ENCODE measurements at regions not wholly inside any gene's neighbourhood (a gene's known extent, or its start where the extent isn't known, plus 50 kb on each side); places are given as distances from the start of the nearest gene placed in this dataset.

DNA sequence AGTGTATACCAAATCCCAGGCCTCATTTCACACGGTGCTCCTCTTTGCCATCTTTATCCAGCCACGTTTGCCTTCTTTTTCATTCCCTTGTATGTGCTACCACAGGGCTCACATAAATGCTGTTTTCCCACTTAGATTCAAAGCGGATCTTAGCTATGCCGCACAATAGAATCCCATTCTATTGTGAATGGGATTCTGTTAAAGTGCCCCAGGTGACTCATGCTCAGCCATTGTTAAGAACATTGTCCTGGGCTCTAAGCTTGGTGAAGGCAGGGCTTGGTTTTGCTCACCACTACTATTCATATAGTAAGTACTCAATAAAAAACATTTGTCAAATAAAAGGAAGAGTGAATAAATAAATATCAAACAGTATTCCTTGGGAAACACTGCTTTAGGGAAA lies 72.3 kb upstream of the PHYHIPL start:
- TF ChIP-seq RFX5 (IDR thresholded peaks at IDR 0.05): no peak
- no peak for TF ChIP-seq CTCF (IDR thresholded peaks at IDR 0.05)
- TF ChIP-seq, protein P1, sequence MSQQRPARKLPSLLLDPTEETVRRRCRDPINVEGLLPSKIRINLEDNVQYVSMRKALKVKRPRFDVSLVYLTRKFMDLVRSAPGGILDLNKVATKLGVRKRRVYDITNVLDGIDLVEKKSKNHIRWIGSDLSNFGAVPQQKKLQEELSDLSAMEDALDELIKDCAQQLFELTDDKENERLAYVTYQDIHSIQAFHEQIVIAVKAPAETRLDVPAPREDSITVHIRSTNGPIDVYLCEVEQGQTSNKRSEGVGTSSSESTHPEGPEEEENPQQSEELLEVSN (IDR thresholded peaks at IDR 0.05; ENCODE audit: borderline replicate concordance, low read depth): no peak
- no peak for TF ChIP-seq POLR2AphosphoS2 (conservative IDR thresholded peaks at IDR 0.05; ENCODE audit: low read length)
- no peak for TF ChIP-seq CEBPB (IDR thresholded peaks at IDR 0.05)
- TF ChIP-seq POLR2A (IDR thresholded peaks at IDR 0.05; ENCODE audit: low read length): no peak
- no peak for TF ChIP-seq RAD21 (conservative IDR thresholded peaks at IDR 0.05 in 1 of 2, IDR thresholded peaks at IDR 0.05 in 1 of 2)
- TF ChIP-seq BHLHE40 (IDR thresholded peaks at IDR 0.05; ENCODE audit: low read depth, low read length): no peak
- no peak for TF ChIP-seq RNF2 (IDR thresholded peaks at IDR 0.05; ENCODE audit: borderline replicate concordance, low read depth)
- TF ChIP-seq CHD2 (IDR thresholded peaks at IDR 0.05; ENCODE audit: low read length, partially characterized antibody): no peak
